ENCODE measurements at regions not wholly inside any gene's neighbourhood (a gene's known extent, or its start where the extent isn't known, plus 50 kb on each side); places are given as distances from the start of the nearest gene placed in this dataset.

- 88 to 89% methylated on average over 3 of the region's 3 CpGs for WGBS, 2 donors (ENCODE audit: low coverage in 1 of 2)
- ATAC-seq = no peak
- H3K27me3 ChIP-seq = no peaks in the 10 kb centered on the region
- no peak for TF ChIP-seq CTCF (IDR thresholded peaks at IDR 0.05)
- TF ChIP-seq POLR2AphosphoS5 (IDR thresholded peaks at IDR 0.05) = no peak
- no peak for TF ChIP-seq EP300 (IDR thresholded peaks at IDR 0.05)
- no peak for TF ChIP-seq POLR2A (IDR thresholded peaks at IDR 0.05)
- H3K4me3 ChIP-seq = no peak overlapping the region
- H3K4me1 ChIP-seq = no peaks in the 10 kb centered on the region
- no peak overlapping the region for H3K27ac ChIP-seq
- H3K36me3 ChIP-seq = no peaks in the 10 kb centered on the region
- H3K9me3 ChIP-seq = no peaks in the 10 kb centered on the region
These were observed 361.2 kb downstream of the DIPK2A start for GRCh38 chr3:144332868-144333267.

GRCh38 chr3:144341471-144341870 is 369.8 kb downstream of the DIPK2A start:
- Histone ChIP-seq H3K27ac (no peak overlapping the region), H3K36me3 (no peaks in the 10 kb centered on the region), H3K9me3 (no peaks in the 10 kb centered on the region), H3K4me1 (no peaks in the 10 kb centered on the region), H3K27me3 (no peaks in the 10 kb centered on the region), H3K4me3 (no peak overlapping the region)
- TF ChIP-seq CTCF (IDR thresholded peaks at IDR 0.05) = no peak
- TF ChIP-seq POLR2AphosphoS5 (IDR thresholded peaks at IDR 0.05) = no peak
- TF ChIP-seq POLR2A (IDR thresholded peaks at IDR 0.05) = no peak
- TF ChIP-seq EP300 (IDR thresholded peaks at IDR 0.05) = no peak
- WGBS, 2 donors (ENCODE audit: low coverage in 1 of 2) = 66% methylated on average over 3 to 4 of the region's 4 CpGs
- ATAC-seq = no peak

- Histone ChIP-seq H3K9me3 (no peaks in the 10 kb centered on the region), H3K36me3 (no peaks in the 10 kb centered on the region), H3K27ac (no peak overlapping the region), H3K4me1 (no peaks in the 10 kb centered on the region), H3K4me3 (no peak overlapping the region), H3K27me3 (no peaks in the 10 kb centered on the region)
- TF ChIP-seq POLR2AphosphoS5 (IDR thresholded peaks at IDR 0.05) (no peak), EP300 (IDR thresholded peaks at IDR 0.05) (no peak), POLR2A (IDR thresholded peaks at IDR 0.05) (no peak), CTCF (IDR thresholded peaks at IDR 0.05) (no peak)
- no peak for ATAC-seq
- WGBS, 2 donors (ENCODE audit: low coverage in 1 of 2) = 91 to 93% methylated on average over 6 to 9 of the region's 9 CpGs
These were observed 371.7 kb downstream of the DIPK2A start for GRCh38 chr3:144343343-144343742.

- WGBS, 2 donors (ENCODE audit: low coverage in 1 of 2) = 20 to 83% methylated on average over 1 to 7 of the region's 7 CpGs
- ATAC-seq = no peak
- Histone ChIP-seq H3K4me3 (no peak overlapping the region), H3K4me1 (no peaks in the 10 kb centered on the region), H3K9me3 (no peaks in the 10 kb centered on the region), H3K27me3 (no peaks in the 10 kb centered on the region), H3K27ac (no peak overlapping the region), H3K36me3 (no peaks in the 10 kb centered on the region)
- no peak for TF ChIP-seq POLR2A (IDR thresholded peaks at IDR 0.05)
- TF ChIP-seq CTCF (IDR thresholded peaks at IDR 0.05) = no peak
- no peak for TF ChIP-seq POLR2AphosphoS5 (IDR thresholded peaks at IDR 0.05)
These were observed 372.2 kb downstream of the DIPK2A start for GRCh38 chr3:144343777-144344176.

- ATAC-seq = no peak
- 68 to 69% methylated on average over 2 of the region's 2 CpGs for WGBS, 2 donors (ENCODE audit: low coverage in 1 of 2)
- Histone ChIP-seq H3K27me3 (no peaks in the 10 kb centered on the region), H3K27ac (no peak overlapping the region), H3K9me3 (no peaks in the 10 kb centered on the region), H3K36me3 (no peaks in the 10 kb centered on the region), H3K4me3 (no peak overlapping the region), H3K4me1 (no peaks in the 10 kb centered on the region)
- TF ChIP-seq POLR2A (IDR thresholded peaks at IDR 0.05) (no peak), EP300 (IDR thresholded peaks at IDR 0.05) (no peak), POLR2AphosphoS5 (IDR thresholded peaks at IDR 0.05) (no peak), CTCF (IDR thresholded peaks at IDR 0.05) (no peak)
These were observed 373.4 kb downstream of the DIPK2A start for GRCh38 chr3:144344925-144345548.
